ENCODE measurements at regions not wholly inside any gene's neighbourhood (a gene's known extent, or its start where the extent isn't known, plus 50 kb on each side); places are given as distances from the start of the nearest gene placed in this dataset.

DNA sequence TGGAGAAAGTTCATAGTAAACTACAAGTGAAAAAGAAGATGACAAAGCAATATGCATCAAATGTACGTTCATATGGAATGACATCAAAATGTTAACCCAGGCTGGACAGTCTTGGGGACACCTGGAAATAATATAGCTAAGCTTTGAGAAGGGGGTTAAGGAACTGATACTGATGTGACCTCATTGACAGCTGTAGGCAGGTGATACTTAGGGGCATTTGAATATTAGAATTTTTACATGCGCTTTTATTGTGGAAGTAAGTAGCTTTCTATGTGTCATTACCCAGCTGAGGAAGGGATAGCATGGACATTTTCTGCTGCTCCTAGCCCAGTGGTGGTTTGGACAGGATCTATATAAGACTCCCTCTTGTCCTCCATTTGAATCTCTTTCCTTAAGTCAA is 299.7 kb downstream of the CWC27 start:
- no peak for DNase-seq

DNA sequence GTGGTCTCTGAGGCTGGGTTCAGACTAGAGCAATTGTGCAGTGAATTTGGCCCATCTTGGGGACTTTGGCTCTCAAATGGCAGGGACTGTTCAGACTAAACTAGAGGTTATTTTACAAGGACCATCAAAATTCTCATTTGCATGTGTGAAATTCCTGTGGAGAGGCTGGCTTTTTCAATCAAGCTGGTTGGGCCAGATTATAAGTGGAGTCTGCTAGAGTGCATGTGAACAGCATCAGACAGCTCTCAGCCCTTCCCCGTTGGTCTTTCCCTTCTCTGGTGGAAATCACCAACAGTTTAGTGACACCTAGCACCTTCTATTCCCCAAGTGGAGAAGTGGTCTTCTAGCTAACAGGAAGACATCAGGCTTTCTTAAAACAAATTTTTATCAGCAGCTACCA is 301.3 kb downstream of the CWC27 start:
- no peak for DNase-seq

GRCh38 chr5:65072850-65073249 is 304.1 kb downstream of the CWC27 start:
- no peak for DNase-seq

DNA sequence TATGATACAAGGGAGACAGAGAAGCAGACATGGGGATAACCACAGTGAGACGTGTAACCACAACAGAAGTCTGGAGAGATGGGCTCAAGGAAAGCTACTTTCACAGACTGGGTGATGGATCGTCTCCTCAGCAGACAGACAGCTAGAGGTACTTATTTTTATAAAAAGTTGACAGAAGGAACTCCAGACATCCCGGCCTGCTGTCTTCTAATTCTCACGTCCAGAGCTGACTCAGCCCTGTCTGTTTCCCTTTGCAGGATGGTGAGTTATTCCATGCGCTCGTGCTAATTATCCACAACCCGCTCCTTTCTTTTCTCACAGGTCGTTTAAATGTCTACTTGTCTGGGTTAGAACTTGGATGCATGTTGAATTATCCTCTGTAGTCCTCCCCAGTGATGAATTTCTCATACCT is 304.5 kb downstream of the CWC27 start:
- DNase-seq, result no peak

GRCh38 chr5:65075623-65076250 is 307.0 kb downstream of the CWC27 start:
- DNase-seq, result no peak

DNA sequence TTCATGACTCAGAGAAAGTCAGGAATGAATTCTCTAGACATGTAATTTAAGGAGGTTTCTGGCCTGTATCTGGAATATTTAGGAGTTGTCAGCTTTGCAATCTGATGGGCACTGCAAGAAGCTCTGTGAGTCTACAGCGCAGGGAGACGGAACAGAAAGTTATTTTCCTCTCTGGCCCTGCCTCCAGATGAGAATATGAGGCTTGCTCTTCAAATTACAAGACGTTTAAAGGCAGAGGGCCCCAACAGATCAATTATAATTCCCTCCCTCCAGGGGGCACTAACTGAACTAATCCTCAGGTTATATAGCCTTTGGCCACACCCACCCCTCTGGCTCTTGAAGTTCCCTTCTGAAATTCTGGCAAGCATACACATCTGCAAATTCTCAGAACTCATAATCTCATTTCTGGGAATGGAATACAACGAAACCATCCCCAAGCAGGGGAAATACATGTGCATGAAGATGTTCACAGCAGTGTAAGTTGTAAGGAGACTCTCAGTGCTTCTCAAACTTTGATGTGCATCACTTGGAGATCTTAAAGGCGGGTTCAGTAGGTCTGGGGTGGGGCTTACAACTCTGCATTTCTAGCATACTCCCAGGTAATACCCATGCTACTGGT is 307.6 kb downstream of the CWC27 start:
- DNase-seq, result peak; percentile 53 to 66

GRCh38 chr5:65077653-65078052 is 308.9 kb downstream of the CWC27 start:
- DNase-seq, result no peak

- no peak for DNase-seq
These were observed 309.6 kb downstream of the CWC27 start for GRCh38 chr5:65078331-65078730.

- no peak for DNase-seq
These were observed 312.3 kb downstream of the CWC27 start for GRCh38 chr5:65081071-65081470.

- no peak for DNase-seq
These were observed 316.2 kb downstream of the CWC27 start for GRCh38 chr5:65084795-65085515.

DNA sequence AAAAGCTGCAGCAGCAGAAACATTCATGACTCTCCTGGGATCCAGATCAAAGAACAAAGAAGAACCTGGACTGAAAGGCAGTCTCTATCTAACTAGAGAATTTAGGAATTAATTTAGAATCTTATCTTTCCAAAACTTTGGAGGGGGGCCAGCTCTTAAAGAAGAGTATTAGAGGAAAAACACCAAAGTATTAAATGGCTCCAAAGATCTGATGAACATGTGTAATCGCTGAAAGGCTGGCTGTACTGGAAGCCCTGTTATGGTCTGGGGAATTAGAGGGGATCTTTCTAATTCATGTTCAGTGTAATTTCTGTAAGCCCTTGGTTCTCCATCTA is 316.8 kb downstream of the CWC27 start:
- no peak for DNase-seq

GRCh38 chr5:65086234-65086890 is 317.6 kb downstream of the CWC27 start:
- no peak for DNase-seq

- DNase-seq, result no peak
These were observed 318.4 kb downstream of the CWC27 start for GRCh38 chr5:65087154-65087553.

- DNase-seq, result no peak
These were observed 325.5 kb downstream of the CWC27 start for GRCh38 chr5:65094279-65094678.

- DNase-seq, result no peak
These were observed 329.7 kb downstream of the CWC27 start for GRCh38 chr5:65098393-65098792.

Data from activated CD4-positive, alpha-beta T cell treated with anti-CD3 and anti-CD28 coated beads, Interleukin-2, amount 50 U/mL, for 48 hours (primary cell).